IPS DF 6.9 (cell line): ENCODE measurements at regions not wholly inside any gene's neighbourhood (a gene's known extent, or its start where the extent isn't known, plus 50 kb on each side); places are given as distances from the start of the nearest gene placed in this dataset.

Experiments used
- DNase-seq: peaks from one replicate; pipeline ENCODE4 v3.0.0-alpha.2; 2013; ENCODE audit warnings: low read depth, low spot score
- H3K27ac ChIP-seq: one replicate; pipeline ENCODE4 v1.5.1; 2013; ENCODE audit warnings: low read length, control low read depth
- H3K27me3 ChIP-seq: 2 replicates; pipeline ENCODE4 v1.6.1; 2013; ENCODE audit warnings: mild to moderate bottlenecking, low read length; ENCODE audit not compliant: control insufficient read depth, insufficient read depth
- H3K36me3 ChIP-seq: 2 replicates; pipeline ENCODE4 v1.6.1; 2013; ENCODE audit warnings: low read length; ENCODE audit not compliant: control insufficient read depth, insufficient read depth
- H3K4me1 ChIP-seq: 2 replicates; pipeline ENCODE4 v1.6.1; 2013; ENCODE audit warnings: low read length; ENCODE audit not compliant: control insufficient read depth, insufficient read depth
- H3K4me3 ChIP-seq: 2 replicates; pipeline ENCODE4 v1.5.1; 2013; ENCODE audit warnings: mild to moderate bottlenecking, low read length
- H3K9me3 ChIP-seq: 2 replicates; pipeline ENCODE4 v1.6.1; 2013; ENCODE audit warnings: low read length, inconsistent platforms; ENCODE audit not compliant: control insufficient read depth, insufficient read depth
- WGBS: extraction: QIAGEN DNeasy Blood & Tissue Kit; methylation state at CpG from one replicate; pipeline ENCODE4 v1.1.7; 2013; ENCODE audit warnings: mixed read lengths, missing lambda C conversion rate; ENCODE audit not compliant: insufficient read length, insufficient coverage; 5-methylcytosine and 5-hydroxymethylcytosine counted together

DNA sequence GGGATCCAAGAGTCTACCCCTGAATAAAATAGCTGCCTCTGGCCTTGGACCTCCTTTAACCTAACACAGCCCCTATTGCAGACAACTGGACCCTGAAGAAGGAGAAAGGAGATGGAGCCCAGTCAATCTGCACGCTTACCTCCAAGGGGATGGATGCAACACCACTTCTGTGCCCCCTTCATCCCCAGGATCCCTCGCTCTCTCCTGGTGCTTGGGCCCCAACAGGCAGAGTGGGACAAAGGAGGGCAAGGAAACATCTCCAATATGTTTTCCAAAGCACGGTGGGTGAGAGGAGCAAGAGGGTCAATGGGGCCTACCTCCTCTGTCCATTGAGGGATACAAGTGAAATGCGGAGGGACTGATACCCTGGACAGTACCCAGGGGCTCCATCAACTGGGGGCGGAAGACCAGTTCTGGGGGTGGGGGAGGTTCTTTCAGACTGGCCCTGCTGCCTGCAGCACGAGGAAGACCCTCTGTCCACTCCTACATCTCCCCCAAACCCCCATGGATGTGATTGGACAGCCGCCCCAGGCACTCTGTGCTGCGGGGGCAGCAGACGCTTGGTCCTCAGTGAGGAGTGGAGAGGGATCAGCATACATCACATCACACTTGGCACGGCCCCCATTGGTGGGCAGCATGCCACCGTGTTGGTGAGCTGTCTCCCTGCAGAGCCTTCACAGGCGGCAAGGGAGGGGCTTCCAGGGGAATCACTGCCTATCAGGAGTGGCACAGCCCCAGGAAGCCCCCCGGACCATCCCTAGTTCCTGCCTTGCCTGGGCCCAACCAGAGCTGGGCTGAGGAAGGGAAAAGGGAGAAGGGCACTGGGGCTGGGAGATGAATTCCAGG is 70.6 kb downstream of the MRPL14 start:
- Histone ChIP-seq H3K27me3 (no peaks in the 10 kb centered on the region), H3K4me1 (peaks cover 6% of the 10 kb centered on the region; the same call in 1 of the 2 replicates), H3K9me3 (no peaks in the 10 kb centered on the region), H3K4me3 (no peak overlapping the region), H3K27ac (no peak overlapping the region), H3K36me3 (no peaks in the 10 kb centered on the region)
- no CpG with 5 or more reads among the region's 13 CpGs for WGBS
- no peak for DNase-seq

DNA sequence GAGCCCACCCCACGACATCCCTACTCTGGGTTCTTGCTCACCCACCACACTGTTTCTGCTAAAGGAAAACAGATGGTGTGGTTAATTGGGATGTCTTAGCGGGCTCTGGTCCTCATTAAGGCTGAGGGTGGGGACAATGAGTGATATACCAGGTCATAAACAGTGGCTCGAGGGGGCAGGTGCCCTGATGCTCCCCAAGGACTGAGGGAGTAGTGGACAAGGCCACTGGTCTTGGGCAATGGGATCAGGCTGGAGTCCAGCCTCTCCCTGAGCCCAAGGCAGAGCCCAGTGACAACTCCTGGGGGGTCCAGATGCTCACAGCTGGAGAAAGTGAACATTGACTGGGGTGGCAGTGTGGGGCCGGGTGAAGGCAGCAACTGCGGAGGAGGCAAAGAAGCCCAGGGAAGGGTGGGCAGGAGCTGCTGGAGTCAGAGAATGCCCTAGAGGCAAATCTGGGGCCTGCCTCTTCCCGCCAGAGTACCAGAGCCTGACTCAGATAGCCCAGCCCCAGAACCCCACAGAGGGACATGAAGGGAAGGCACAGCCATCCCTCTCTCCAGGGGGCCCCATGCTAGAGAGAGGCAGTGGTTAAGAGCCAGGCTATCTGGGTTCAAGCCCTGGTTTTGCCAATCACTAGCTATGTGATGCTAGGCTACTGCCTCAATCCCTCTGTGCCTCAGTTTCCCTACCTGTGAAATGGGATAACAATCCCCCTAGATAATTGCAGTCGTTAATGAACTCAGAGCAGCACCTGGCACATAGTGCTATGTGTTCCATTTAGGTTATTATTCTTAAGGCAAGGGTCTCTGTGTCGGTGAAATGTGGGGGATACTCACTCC is 72.3 kb downstream of the MRPL14 start:
- Histone ChIP-seq H3K36me3 (no peaks in the 10 kb centered on the region), H3K27me3 (no peaks in the 10 kb centered on the region), H3K27ac (no peak overlapping the region), H3K9me3 (no peaks in the 10 kb centered on the region), H3K4me3 (no peak overlapping the region), H3K4me1 (peaks cover 6% of the 10 kb centered on the region; the same call in 1 of the 2 replicates)
- no peak for DNase-seq
- no CpG with 5 or more reads among the region's 8 CpGs for WGBS

DNA sequence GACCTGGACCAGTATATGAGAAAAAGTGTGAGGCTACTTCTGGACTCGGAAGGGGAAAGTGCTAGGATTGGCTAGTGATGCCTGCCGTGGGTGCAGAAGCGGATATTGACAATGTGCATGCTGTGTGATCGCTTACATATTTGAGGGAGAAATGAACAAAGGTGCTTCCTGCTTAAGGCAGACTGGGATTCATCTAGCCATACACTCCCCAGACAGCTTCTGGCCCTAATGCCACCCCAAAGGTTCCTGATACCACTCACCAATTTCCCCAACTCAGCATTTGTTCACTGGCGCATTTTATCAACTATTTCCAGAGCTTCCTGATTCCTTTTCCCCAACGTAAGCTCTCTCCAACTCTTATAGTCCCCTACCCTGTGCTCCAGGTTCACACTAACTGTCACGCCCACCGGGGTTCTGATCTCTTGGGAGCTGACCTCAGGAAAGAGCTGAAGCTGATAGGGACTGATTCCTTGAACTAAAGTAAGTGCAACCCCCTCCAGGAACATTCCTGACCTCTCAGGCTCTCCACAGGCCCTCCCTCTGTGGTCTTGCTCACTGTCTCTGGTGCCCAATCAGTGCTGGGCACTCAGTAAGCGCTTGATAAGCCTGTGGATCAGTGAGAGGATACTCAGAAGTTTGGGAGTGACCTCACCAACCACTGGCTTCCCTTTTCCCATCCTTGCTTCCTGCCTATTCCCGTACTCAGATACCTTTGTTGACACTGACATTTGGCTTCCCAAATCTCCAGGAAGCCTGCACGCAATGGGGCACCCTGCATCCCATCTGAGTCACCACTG is 73.3 kb downstream of the MRPL14 start:
- DNase-seq: no peak
- no peaks in the 10 kb centered on the region for H3K9me3 ChIP-seq

DNA sequence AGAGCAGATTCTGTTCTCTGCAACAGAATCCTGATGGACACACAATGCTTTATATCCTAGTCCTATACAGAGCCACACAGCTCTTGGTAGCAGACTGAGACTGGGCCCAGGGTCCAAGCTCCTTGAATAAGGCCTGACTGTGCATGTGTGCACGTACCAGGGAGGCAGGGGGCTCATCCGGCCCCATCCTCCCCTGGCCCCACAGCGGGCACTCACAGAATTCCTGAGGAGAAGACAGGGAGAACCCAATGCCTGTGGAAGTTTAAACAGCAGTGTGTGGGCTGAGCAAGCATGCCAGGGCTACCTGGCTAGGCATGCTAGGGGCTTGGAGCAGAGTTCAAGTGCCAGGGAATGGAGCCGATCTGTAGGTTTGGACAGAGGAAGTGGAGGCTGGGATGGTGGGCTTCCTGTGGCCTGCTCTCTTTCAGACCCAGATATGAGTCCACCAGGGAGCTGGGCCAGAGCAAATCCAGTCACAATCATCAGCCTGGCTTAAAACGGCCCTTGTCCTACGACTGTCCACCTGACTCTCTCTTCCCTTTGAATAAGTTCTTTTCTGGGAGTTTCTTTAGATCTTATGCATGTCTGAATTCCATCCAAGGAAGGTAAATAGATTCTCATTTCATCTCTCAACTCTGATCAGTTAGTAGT is 74.0 kb downstream of the MRPL14 start:
- no peaks in the 10 kb centered on the region for H3K9me3 ChIP-seq
- H3K4me1 ChIP-seq: peaks cover 4% of the 10 kb centered on the region; the same call in 1 of the 2 replicates
- no peaks in the 10 kb centered on the region for H3K36me3 ChIP-seq
- no CpG with 5 or more reads among the region's 6 CpGs for WGBS
- no peaks in the 10 kb centered on the region for H3K27me3 ChIP-seq
- DNase-seq: no peak
- no peak overlapping the region for H3K27ac ChIP-seq
- H3K4me3 ChIP-seq: no peak overlapping the region

More for the DNA sequence above, 73.3 kb downstream of the MRPL14 start:
- no peak overlapping the region for H3K4me3 ChIP-seq
- no peaks in the 10 kb centered on the region for H3K36me3 ChIP-seq
- no CpG with 5 or more reads among the region's 11 CpGs for WGBS
- peaks cover 6% of the 10 kb centered on the region; the same call in 1 of the 2 replicates for H3K4me1 ChIP-seq
- no peak overlapping the region for H3K27ac ChIP-seq
- H3K27me3 ChIP-seq: no peaks in the 10 kb centered on the region

DNA sequence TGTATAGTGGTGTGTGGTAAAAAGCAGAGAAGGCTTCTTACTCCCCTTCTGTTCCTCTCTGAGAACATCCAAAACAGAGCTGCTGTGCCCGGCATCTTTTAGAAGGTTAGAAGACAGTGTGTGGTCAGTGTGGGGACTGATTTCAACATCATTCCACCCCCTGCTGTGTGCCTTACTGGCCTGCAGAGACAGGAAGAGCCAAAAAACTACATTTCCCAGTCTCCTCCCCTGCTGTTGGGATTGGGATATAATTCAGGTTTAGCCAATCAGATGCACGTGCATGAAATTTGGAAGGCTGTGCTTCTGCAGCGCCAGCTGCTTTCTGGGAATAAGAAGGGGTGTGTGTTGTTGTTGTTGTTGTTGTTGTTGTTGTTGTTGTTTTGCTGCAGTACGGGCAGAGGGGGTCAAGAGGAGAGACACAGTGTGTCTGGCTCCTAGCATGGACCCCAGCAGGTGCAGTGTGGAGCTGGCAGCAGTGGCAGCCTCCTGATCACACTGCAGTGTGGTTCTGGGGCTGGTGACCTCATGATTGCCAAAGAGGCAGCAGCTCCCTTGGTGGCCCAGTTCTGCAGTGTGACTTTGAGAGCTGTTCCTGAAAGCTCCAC is 74.7 kb downstream of the MRPL14 start:
- Histone ChIP-seq H3K4me1 (peaks cover 4% of the 10 kb centered on the region; the same call in 1 of the 2 replicates), H3K36me3 (no peaks in the 10 kb centered on the region), H3K27ac (no peak overlapping the region), H3K4me3 (no peak overlapping the region), H3K27me3 (no peaks in the 10 kb centered on the region), H3K9me3 (no peaks in the 10 kb centered on the region)
- no CpG with 5 or more reads among the region's 4 CpGs for whole genome bisulfite sequencing
- no peak for DNase-seq

DNA sequence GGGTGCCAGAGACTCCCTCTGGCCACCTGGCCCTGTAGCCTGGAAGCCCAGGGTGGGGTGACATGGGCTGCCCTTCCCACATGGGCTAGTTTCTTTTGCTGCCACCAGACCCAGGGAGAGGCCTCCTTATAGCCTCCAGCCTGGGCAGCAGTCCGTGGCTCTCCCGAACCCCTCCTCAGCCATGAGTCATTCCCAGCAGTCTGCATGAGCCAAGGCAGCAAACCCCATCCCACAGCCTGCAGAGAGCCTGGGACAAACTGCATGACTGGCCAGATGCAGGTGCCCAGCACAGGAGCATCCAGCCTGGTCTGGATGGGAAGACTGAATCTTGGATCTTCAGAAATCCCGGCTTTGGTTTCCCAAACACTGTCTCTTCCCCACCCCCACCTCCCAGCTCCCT is 75.7 kb downstream of the MRPL14 start:
- no CpG with 5 or more reads among the region's 3 CpGs for WGBS
- H3K4me1 ChIP-seq: peaks cover 4% of the 10 kb centered on the region; the same call in 1 of the 2 replicates
- no peak for DNase-seq
- no peaks in the 10 kb centered on the region for H3K27me3 ChIP-seq
- H3K27ac ChIP-seq: no peak overlapping the region
- H3K4me3 ChIP-seq: no peak overlapping the region
- no peaks in the 10 kb centered on the region for H3K36me3 ChIP-seq
- no peaks in the 10 kb centered on the region for H3K9me3 ChIP-seq

DNA sequence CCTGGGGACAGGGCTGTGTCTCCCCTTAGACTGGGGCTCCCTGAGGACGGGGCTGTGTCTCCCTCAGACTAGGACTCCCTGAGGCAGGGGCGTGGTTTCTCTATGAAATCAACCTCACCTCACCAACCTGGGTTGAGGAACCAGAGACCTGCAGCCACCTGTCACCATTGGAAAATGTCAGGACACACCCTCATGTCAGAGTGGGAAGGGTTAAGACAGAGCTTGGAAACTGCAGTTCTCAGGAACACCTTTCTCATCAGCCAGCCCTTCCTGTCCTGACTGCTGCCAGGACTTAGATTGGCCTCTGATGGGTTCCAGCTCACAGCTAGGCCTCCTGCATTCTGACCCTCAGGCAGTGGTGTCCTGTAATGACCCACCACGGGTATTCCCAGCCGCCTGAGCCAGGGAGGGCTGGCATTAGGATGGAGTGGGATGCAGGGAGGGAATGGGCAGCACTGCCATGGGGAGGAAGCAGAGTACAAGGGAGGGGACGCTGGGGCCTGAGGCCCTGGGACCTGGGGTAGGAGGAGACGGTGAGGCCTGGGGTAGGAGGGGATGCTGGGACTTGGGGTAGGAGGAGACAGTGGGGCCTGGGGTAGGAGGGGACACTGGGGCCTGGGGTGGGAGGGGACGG is 76.3 kb downstream of the MRPL14 start:
- H3K27me3 ChIP-seq: no peaks in the 10 kb centered on the region
- DNase-seq: no peak
- WGBS: no CpG with 5 or more reads among the region's 7 CpGs
- peaks cover 4% of the 10 kb centered on the region; the same call in 1 of the 2 replicates for H3K4me1 ChIP-seq
- no peak overlapping the region for H3K4me3 ChIP-seq
- H3K27ac ChIP-seq: no peak overlapping the region
- H3K36me3 ChIP-seq: no peaks in the 10 kb centered on the region
- no peaks in the 10 kb centered on the region for H3K9me3 ChIP-seq

DNA sequence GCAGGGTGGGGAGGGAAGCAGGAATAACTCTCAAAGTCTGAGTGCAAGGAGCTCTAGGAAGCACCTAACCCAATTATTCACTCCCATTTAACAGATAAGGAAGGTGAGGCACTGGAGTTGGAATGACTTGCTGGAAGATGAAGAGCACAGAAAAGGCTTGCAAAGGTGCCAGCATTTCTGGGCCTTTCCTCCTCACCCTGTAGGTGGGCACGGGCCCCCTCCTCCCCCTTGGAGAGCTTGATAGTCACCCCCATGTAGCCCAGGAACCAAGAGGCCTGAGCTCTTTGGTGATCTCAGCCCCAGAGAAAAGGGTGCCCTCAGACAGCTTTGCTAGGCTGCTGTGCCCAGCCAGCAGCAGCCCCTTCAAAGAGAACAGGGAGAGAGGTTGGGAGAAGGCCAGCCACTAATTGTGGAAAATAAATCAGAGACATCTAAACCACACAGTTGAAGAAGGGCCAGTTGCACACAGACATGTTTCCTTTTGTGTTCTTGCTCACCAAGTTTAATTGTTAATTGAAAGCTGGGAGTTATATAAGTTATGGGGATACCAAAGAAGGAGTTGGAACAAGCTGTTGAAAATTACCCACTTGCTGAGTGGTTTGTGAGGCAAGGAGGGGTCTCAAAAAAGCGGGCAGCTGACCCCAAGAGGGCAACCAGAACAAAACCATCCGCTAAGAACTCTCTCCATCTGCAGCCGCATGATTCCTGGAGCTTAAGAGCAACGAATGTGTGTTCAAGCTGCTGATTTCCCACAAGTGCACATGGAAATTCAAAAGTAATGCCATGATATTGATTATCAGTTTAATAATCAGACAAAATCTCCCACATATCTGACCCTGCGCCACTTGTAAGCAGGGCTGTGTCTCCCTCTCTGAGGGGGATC is 77.0 kb downstream of the MRPL14 start:
- Histone ChIP-seq H3K9me3 (no peaks in the 10 kb centered on the region), H3K36me3 (no peaks in the 10 kb centered on the region), H3K27ac (no peak overlapping the region), H3K4me1 (peaks cover 4% of the 10 kb centered on the region; the same call in 1 of the 2 replicates), H3K4me3 (no peak overlapping the region), H3K27me3 (no peaks in the 10 kb centered on the region)
- no CpG with 5 or more reads among the region's 6 CpGs for WGBS
- DNase-seq: no peak
